ENCODE measurements at regions not wholly inside any gene's neighbourhood (a gene's known extent, or its start where the extent isn't known, plus 50 kb on each side); places are given as distances from the start of the nearest gene placed in this dataset.

DNA sequence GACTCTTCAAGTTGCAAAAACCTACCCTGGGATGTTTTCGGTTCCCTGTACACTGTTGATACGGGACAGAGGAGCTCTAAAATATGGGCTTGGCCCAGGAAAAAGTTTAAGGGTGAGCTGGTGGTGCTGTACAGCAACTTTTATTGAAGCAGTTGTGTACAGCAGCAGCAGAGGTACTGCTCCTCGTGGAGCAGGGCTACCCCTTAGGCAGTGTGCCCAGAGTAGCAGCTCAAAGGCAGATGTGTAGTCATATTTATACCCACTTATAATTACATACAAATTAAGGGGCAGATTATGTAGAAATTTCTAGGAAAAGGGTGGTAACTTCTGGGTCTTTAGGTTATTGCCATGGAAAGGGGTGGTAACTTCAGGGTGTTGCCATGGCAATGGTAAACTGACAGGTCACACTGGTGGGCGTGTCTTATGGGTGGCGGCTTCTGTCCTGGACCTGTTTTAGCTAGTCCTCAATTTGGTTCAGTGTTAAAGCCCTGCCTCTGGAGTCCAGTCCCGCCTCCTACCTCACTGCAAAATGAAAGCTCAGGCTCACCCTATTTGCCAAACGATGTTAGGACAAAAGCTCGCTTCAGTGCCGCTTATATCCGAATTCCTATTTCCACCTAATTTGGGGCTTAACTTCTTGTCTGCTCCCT, 203.2 kb downstream of the ETAA1 start:
- TF ChIP-seq, protein P1, sequence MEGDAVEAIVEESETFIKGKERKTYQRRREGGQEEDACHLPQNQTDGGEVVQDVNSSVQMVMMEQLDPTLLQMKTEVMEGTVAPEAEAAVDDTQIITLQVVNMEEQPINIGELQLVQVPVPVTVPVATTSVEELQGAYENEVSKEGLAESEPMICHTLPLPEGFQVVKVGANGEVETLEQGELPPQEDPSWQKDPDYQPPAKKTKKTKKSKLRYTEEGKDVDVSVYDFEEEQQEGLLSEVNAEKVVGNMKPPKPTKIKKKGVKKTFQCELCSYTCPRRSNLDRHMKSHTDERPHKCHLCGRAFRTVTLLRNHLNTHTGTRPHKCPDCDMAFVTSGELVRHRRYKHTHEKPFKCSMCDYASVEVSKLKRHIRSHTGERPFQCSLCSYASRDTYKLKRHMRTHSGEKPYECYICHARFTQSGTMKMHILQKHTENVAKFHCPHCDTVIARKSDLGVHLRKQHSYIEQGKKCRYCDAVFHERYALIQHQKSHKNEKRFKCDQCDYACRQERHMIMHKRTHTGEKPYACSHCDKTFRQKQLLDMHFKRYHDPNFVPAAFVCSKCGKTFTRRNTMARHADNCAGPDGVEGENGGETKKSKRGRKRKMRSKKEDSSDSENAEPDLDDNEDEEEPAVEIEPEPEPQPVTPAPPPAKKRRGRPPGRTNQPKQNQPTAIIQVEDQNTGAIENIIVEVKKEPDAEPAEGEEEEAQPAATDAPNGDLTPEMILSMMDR (IDR thresholded peaks at IDR 0.05; ENCODE audit: low read length): no peak
- TF ChIP-seq EZH2 (IDR thresholded peaks at IDR 0.05; ENCODE audit: borderline replicate concordance, low read length): no peak

Measured in OCI-LY1 (cell line).